ENCODE measurements at regions not wholly inside any gene's neighbourhood (a gene's known extent, or its start where the extent isn't known, plus 50 kb on each side); places are given as distances from the start of the nearest gene placed in this dataset.

GRCh38 chr6:105603788-105604586, 201.1 kb upstream of the PREP start:
- TF ChIP-seq CTCF (IDR thresholded peaks at IDR 0.05) (no peak), POLR2A (IDR thresholded peaks at IDR 0.05) (no peak), EP300 (IDR thresholded peaks at IDR 0.05) (peak in 1 of 2 donors; percentile 43)
